Spleen (tissue), 11 donors: ENCODE measurements at regions not wholly inside any gene's neighbourhood (a gene's known extent, or its start where the extent isn't known, plus 50 kb on each side); places are given as distances from the start of the nearest gene placed in this dataset.
"Not testable (repeated sequence)": the region's sequence is repeated elsewhere in the genome, so short reads cannot be mapped to it uniquely, and the experiment has no call there.

Experiments
- DNase-seq: peaks from one replicate; pipeline ENCODE4 v3.0.0-alpha.2; 2020
- H3K27ac ChIP-seq, 8 donors: fragments of 200-600 bp; sonication (generic) in 7 of 8; 1 replicate in 4 of 8; 2 replicates in 4 of 8; pipeline versions ENCODE4 v1.5.0 to v1.8.0; 2016 to 2021; ENCODE audit warnings: inconsistent platforms in 4 of 8, mild to moderate bottlenecking in 4 of 8, moderate library complexity in 1 of 8
- H3K27me3 ChIP-seq, 7 donors: fragments of 200-600 bp; sonication (generic) in 6 of 7; replicated peaks in 1 of 7; 1 replicate in 4 of 7; 2 replicates in 3 of 7; pipeline versions ENCODE4 v1.5.0 to v1.8.0; 2016 to 2021; ENCODE audit warnings: inconsistent platforms in 3 of 7, mild to moderate bottlenecking in 1 of 7
- H3K36me3 ChIP-seq, 6 donors: fragments of 200-600 bp; sonication (generic) in 5 of 6; 1 replicate in 4 of 6; 2 replicates in 2 of 6; pipeline versions ENCODE4 v1.5.0 to v1.8.0; 2016 to 2021; ENCODE audit warnings: inconsistent platforms in 2 of 6
- H3K4me1 ChIP-seq, 6 donors: fragments of 200-600 bp; sonication (generic) in 5 of 6; 1 replicate in 3 of 6; 2 replicates in 3 of 6; pipeline versions ENCODE4 v1.5.0 to v1.8.0; 2016 to 2021; ENCODE audit warnings: inconsistent platforms in 3 of 6
- H3K4me3 ChIP-seq, 8 donors: fragments of 200-600 bp; sonication (generic) in 7 of 8; 1 replicate in 4 of 8; 2 replicates in 4 of 8; pipeline versions ENCODE4 v1.5.0 to v1.8.0; 2016 to 2021; ENCODE audit warnings: inconsistent platforms in 4 of 8, mild to moderate bottlenecking in 4 of 8, moderate library complexity in 2 of 8
- H3K9me3 ChIP-seq, 8 donors: fragments of 200-600 bp; sonication (generic) in 7 of 8; 1 replicate in 4 of 8; 2 replicates in 4 of 8; pipeline versions ENCODE4 v1.5.0 to v1.8.0; 2016 to 2021; ENCODE audit warnings: inconsistent platforms in 4 of 8
- POLR2A ChIP-seq, 3 donors: fragments of 450-650 bp; IDR thresholded peaks; one replicate each; pipeline ENCODE4 v1.5.1; 2017; ENCODE audit warnings: antibody characterized with exemption in 3 of 3, mild to moderate bottlenecking in 1 of 3
- POLR2AphosphoS5 ChIP-seq, 3 donors: sonication (generic); formaldehyde crosslinking; IDR thresholded peaks; one replicate each; pipeline ENCODE4 v1.5.1; 2017; ENCODE audit warnings: antibody characterized with exemption in 3 of 3
- WGBS, 5 donors: extraction: QIAGEN DNeasy Blood & Tissue Kit in 3 of 5; methylation state at CpG; one replicate each; pipeline versions ENCODE4 v1.1.5 to v1.1.7; 2013 to 2018; 5-methylcytosine and 5-hydroxymethylcytosine counted together
- intact Hi-C: fragments of 100-400 bp; cut with DNase I; formaldehyde crosslinking; loops from one replicate; pipeline ENCODE4 v1.15.0; 2023; ENCODE audit warnings: low total_unique reads
- TF ChIP-seq, protein P1 (sequence below), 11 experiments: fragments of 200-600 bp in 7 of 11; fragments of 450-650 bp in 4 of 11; sonication (generic) in 4 of 11; IDR thresholded peaks in 8 of 11; conservative IDR thresholded peaks in 3 of 11; 1 replicate in 7 of 11; 2 replicates in 4 of 11; pipeline versions ENCODE4 v1.4.0 to v1.8.0; 2016 to 2021; ENCODE audit warnings: antibody characterized with exemption in 11 of 11, inconsistent platforms in 4 of 11, mild to moderate bottlenecking in 1 of 11
- donor health status: healthy with polysubstance abuse.
- donor health status: DM: no; HTN: no; CAD: no; lungs with moderate emphysema.
- donor health status: DM: no; HTN: no; CAD: no.
- donor health status: Bipolar disorder and iron deficiency.
- donor health status: healthy.
- donor health status: DM: no; HTN: no; CAD: no.
- donor health status: DM: yes; HTN: yes; CAD: no.

DNA sequence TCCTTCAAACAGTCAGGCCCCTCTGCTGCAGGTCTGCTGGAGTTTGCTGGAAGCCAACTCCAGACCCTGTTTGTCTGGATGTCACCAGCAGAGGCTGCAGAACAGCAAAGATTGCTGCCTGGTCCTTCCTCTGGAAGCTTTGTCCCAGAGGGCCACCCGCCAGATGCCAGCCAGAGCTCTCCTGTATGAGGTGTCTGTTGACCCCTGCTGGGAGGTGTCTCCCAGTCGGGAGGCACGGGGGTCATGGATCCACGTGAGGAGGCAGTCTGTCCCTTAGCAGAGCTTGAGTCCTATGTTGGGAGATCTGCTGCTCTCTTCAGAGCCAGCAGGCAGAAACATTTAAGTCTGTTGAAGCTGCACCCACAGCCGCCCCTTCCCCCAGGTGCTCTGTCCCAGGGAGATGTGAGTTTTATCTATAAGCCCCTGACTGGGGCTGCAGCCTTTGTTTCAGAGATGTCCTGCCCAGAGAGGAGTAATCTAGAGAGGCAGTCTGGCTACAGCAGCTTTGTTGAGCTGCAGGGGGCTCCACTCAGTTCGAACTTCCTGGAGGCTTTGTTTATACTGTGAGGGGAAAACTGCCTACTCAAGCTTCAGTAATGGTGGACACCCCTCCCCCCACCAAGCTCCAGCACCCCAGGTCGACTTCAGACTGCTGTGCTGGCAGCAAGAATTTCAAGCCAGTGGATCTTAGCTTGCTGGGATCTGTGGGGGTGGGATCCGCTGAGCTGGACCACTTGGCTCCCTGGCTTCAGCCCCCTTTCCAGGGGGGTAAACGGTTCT lies 72.1 kb downstream of the OGFRL1 start:
- H3K4me3 ChIP-seq, H3K4me1 ChIP-seq, H3K27ac ChIP-seq, H3K27me3 ChIP-seq, H3K9me3 ChIP-seq, H3K36me3 ChIP-seq, intact Hi-C loops: not testable (repeated sequence)
- 86 to 92% (median 89%) methylated on average over 3 to 9 of the region's 9 CpGs for WGBS, 5 donors
- DNase-seq: peak; percentile 63

DNA sequence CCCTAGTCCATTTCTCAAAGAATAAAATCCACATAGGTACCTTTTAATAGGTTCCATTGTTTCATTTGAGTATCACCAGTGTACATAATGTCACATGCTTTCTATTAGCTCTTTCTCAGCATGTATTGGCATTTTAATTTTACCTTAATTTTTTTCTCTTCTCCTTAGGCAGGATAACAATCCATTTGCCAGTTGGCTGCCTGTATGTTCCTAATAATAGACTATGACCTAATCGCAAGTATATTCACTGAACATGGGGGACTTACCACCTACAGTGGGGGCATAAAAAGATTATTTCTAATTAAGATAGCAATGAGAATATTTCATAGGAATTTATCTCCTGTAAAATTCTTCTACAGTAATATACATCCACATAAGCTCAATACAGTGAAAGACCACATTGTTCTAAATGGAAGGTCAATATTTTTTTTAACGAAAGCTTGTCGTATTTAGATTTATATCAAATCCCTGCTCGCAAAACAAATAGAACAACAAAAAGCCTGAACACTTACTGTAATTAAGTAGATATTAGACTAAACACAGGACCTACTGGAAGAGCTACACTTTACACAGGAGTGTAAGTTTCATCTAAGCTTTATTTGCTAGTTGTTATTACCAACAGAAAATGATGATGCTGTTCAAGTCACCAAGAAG lies 76.4 kb downstream of the OGFRL1 start:
- no peak overlapping the region for H3K27ac ChIP-seq
- no peaks in the 10 kb centered on the region for H3K36me3 ChIP-seq
- 92 to 96% (median 94%) methylated on average over 4 of the region's 4 CpGs for WGBS, 5 donors
- intact Hi-C loops: no loop called here
- no peak for TF ChIP-seq POLR2AphosphoS5 (IDR thresholded peaks at IDR 0.05)
- TF ChIP-seq, protein P1, sequence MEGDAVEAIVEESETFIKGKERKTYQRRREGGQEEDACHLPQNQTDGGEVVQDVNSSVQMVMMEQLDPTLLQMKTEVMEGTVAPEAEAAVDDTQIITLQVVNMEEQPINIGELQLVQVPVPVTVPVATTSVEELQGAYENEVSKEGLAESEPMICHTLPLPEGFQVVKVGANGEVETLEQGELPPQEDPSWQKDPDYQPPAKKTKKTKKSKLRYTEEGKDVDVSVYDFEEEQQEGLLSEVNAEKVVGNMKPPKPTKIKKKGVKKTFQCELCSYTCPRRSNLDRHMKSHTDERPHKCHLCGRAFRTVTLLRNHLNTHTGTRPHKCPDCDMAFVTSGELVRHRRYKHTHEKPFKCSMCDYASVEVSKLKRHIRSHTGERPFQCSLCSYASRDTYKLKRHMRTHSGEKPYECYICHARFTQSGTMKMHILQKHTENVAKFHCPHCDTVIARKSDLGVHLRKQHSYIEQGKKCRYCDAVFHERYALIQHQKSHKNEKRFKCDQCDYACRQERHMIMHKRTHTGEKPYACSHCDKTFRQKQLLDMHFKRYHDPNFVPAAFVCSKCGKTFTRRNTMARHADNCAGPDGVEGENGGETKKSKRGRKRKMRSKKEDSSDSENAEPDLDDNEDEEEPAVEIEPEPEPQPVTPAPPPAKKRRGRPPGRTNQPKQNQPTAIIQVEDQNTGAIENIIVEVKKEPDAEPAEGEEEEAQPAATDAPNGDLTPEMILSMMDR (IDR thresholded peaks at IDR 0.05 in 8 of 11, conservative IDR thresholded peaks at IDR 0.05 in 3 of 11): no peak
- TF ChIP-seq POLR2A (IDR thresholded peaks at IDR 0.05): no peak
- H3K4me1 ChIP-seq: peaks cover 10 to 23% (median 17%) of the 10 kb centered on the region in 6 donors
- DNase-seq: no peak
- no peak overlapping the region for H3K4me3 ChIP-seq
- H3K9me3 ChIP-seq: no peaks in the 10 kb centered on the region
- H3K27me3 ChIP-seq: no peaks in the 10 kb centered on the region

DNA sequence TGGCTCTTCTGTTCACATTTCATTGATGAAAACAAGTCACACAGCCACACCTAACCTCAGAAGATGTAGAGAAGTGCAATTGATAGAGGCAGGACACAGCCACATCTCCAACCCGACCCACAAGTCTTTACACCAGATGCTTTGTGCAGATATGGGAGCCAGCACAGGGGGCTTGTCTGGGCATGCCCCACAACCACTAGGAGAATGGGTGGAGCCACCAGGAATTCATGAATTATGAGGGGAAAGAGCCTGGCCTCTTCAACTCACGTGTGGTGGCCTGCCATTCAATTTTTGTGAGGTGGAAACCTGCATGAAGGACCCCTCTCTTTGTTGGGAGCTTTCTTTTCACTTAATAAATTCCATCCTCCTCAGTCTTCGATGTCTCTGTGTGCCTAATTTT lies 79.1 kb downstream of the OGFRL1 start:
- 64 to 69% (median 67%) methylated on average over 3 of the region's 3 CpGs for WGBS, 5 donors

DNA sequence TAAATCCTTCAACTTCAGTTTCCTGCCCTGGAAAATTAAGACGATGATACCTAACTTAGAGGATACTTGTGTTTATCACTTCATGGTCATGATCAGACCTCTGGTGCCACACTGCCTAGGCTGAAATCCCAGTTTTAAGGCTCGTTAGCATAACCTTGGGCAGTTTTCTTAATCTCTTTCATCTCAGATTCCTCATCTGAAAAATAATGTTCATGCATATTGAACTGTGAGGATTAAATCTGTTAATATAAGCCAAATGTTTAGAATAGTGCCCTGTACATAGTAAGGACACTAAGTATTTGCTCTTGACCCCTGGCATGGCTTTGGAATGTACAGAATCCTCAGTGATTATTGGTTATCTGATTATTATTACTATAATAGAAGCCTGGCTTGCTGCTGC lies 79.7 kb downstream of the OGFRL1 start:
- Histone ChIP-seq H3K9me3 (no peaks in the 10 kb centered on the region), H3K27me3 (no peaks in the 10 kb centered on the region), H3K4me3 (no peak overlapping the region), H3K36me3 (no peaks in the 10 kb centered on the region), H3K27ac (no peak overlapping the region), H3K4me1 (peaks cover 10 to 23% (median 17%) of the 10 kb centered on the region in 6 donors)
- DNase-seq: no peak
- TF ChIP-seq, protein P1 (IDR thresholded peaks at IDR 0.05 in 8 of 11, conservative IDR thresholded peaks at IDR 0.05 in 3 of 11): no peak
- TF ChIP-seq POLR2AphosphoS5 (IDR thresholded peaks at IDR 0.05) (no peak), POLR2A (IDR thresholded peaks at IDR 0.05) (no peak)
- WGBS, 5 donors: 71 to 88% (median 78%) methylated on average over 2 of the region's 2 CpGs
- intact Hi-C loops: no loop called here

More for the DNA sequence above, 79.1 kb downstream of the OGFRL1 start:
- H3K4me3 ChIP-seq: no peak overlapping the region
- no peaks in the 10 kb centered on the region for H3K36me3 ChIP-seq
- H3K4me1 ChIP-seq: peaks cover 10 to 23% (median 17%) of the 10 kb centered on the region in 6 donors
- H3K27me3 ChIP-seq: no peaks in the 10 kb centered on the region
- H3K27ac ChIP-seq: no peak overlapping the region
- intact Hi-C loops: no loop called here
- DNase-seq: no peak
- TF ChIP-seq POLR2A (IDR thresholded peaks at IDR 0.05) (no peak), POLR2AphosphoS5 (IDR thresholded peaks at IDR 0.05) (no peak)
- TF ChIP-seq, protein P1 (IDR thresholded peaks at IDR 0.05 in 8 of 11, conservative IDR thresholded peaks at IDR 0.05 in 3 of 11): no peak
- no peaks in the 10 kb centered on the region for H3K9me3 ChIP-seq
